B cell (primary cell): ENCODE measurements at regions not wholly inside any gene's neighbourhood (a gene's known extent, or its start where the extent isn't known, plus 50 kb on each side); places are given as distances from the start of the nearest gene placed in this dataset.

Experiments used
- EZH2 ChIP-seq: IDR thresholded peaks from 2 replicates; pipeline ENCODE4 v1.6.1; 2012; ENCODE audit warnings: borderline replicate concordance, low read depth, mild to moderate bottlenecking, moderate library complexity, low read length; ENCODE audit not compliant: insufficient read depth, poor library complexity, severe bottlenecking
- TF ChIP-seq, protein P1 (sequence below): fragments of 200-600 bp; IDR thresholded peaks from one replicate; pipeline ENCODE4 v1.8.0; 2022; ENCODE audit warnings: antibody characterized with exemption, mild to moderate bottlenecking

GRCh38 chr1:244963231-244963826 lies 99.0 kb upstream of the HNRNPU start:
- TF ChIP-seq, protein P1, sequence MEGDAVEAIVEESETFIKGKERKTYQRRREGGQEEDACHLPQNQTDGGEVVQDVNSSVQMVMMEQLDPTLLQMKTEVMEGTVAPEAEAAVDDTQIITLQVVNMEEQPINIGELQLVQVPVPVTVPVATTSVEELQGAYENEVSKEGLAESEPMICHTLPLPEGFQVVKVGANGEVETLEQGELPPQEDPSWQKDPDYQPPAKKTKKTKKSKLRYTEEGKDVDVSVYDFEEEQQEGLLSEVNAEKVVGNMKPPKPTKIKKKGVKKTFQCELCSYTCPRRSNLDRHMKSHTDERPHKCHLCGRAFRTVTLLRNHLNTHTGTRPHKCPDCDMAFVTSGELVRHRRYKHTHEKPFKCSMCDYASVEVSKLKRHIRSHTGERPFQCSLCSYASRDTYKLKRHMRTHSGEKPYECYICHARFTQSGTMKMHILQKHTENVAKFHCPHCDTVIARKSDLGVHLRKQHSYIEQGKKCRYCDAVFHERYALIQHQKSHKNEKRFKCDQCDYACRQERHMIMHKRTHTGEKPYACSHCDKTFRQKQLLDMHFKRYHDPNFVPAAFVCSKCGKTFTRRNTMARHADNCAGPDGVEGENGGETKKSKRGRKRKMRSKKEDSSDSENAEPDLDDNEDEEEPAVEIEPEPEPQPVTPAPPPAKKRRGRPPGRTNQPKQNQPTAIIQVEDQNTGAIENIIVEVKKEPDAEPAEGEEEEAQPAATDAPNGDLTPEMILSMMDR, result no peak
- no peak for TF ChIP-seq EZH2
